ENCODE measurements at regions not wholly inside any gene's neighbourhood (a gene's known extent, or its start where the extent isn't known, plus 50 kb on each side); places are given as distances from the start of the nearest gene placed in this dataset.
"Not testable (repeated sequence)": the region's sequence is repeated elsewhere in the genome, so short reads cannot be mapped to it uniquely, and the experiment has no call there.

- intact Hi-C loops (cut with micrococcal nuclease; ENCODE audit: unreplicated experiment): no loop called here
- CTCF ChIA-PET: no interaction called here
- H3K4me3 Mint-ChIP-seq (ENCODE audit: low read depth, unreplicated experiment): no peak overlapping the region
These were observed 443.4 kb downstream of the BCAT1 start for GRCh38 chr12:24505366-24506015.

DNA sequence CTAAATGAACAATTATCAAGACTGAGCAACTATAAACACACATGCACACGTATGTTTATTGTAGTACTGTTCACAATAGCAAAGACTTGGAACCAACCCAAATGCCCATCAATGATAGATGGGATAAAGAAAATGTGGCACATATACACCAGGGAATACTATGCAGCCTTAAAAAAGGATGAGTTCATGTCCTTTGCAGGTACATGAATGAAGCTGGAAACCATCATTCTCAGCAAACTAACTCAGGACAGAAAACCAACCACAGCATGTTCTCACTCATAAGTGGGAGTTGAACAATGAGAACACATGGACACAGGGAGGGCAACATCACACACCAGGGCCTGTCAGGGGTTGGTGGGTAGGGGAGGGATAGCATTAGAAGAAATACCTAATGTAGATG, 445.4 kb downstream of the BCAT1 start:
- BruUV-seq (replicated peaks); H3K9me3 Mint-ChIP-seq (ENCODE audit: low read depth, unreplicated experiment); H3K4me1 Mint-ChIP-seq (ENCODE audit: low read depth, unreplicated experiment); intact Hi-C loops (cut with micrococcal nuclease; ENCODE audit: unreplicated experiment); H3K36me3 Mint-ChIP-seq (ENCODE audit: insufficient read depth, unreplicated experiment); CTCF ChIA-PET; H3K27me3 Mint-ChIP-seq (ENCODE audit: unreplicated experiment); DNase-seq; H3K4me3 Mint-ChIP-seq (ENCODE audit: low read depth, unreplicated experiment); H3K27ac Mint-ChIP-seq (ENCODE audit: unreplicated experiment): not testable (repeated sequence)

More at GRCh38 chr12:24505366-24506015, 443.4 kb downstream of the BCAT1 start:
- peaks cover 5% of the 10 kb centered on the region for H3K9me3 Mint-ChIP-seq (ENCODE audit: low read depth, unreplicated experiment)
- H3K36me3 Mint-ChIP-seq (ENCODE audit: insufficient read depth, unreplicated experiment): no peaks in the 10 kb centered on the region
- no peaks in the 10 kb centered on the region for H3K4me1 Mint-ChIP-seq (ENCODE audit: low read depth, unreplicated experiment)
- TF ChIP-seq CTCF (IDR thresholded peaks at IDR 0.05; ENCODE audit: unreplicated experiment): no peak
- no peak overlapping the region for H3K27ac Mint-ChIP-seq (ENCODE audit: unreplicated experiment)
- no TSS peak for BruUV-seq (replicated peaks)
- DNase-seq: no peak
- no peaks in the 10 kb centered on the region for H3K27me3 Mint-ChIP-seq (ENCODE audit: unreplicated experiment)

DNA sequence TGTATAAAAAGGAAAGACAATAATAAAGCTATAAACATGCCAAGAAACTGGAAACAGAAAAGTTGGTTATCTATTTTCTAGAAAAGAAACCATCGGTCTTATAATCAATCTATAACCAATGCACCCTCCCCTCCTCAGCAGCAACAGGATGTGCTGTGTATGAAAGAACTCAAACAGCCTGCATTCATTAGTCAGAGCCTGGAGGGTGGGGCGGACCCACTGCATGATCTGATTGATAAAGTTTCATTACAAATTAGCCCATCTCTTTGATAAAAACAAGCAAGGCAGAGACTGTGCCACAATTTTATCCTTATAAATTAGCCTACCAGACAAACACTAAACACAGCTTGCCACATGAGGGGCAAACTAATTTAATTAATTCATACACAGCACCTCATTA, 448.1 kb downstream of the BCAT1 start:
- H3K4me3 Mint-ChIP-seq (ENCODE audit: low read depth, unreplicated experiment): no peak overlapping the region
- no peak overlapping the region for H3K27ac Mint-ChIP-seq (ENCODE audit: unreplicated experiment)
- H3K4me1 Mint-ChIP-seq (ENCODE audit: low read depth, unreplicated experiment): no peaks in the 10 kb centered on the region
- no peaks in the 10 kb centered on the region for H3K36me3 Mint-ChIP-seq (ENCODE audit: insufficient read depth, unreplicated experiment)
- H3K9me3 Mint-ChIP-seq (ENCODE audit: low read depth, unreplicated experiment): peaks cover 2% of the 10 kb centered on the region
- DNase-seq: no peak
- intact Hi-C loops (cut with micrococcal nuclease; ENCODE audit: unreplicated experiment): no loop called here
- H3K27me3 Mint-ChIP-seq (ENCODE audit: unreplicated experiment): no peaks in the 10 kb centered on the region
- no peak for TF ChIP-seq CTCF (IDR thresholded peaks at IDR 0.05; ENCODE audit: unreplicated experiment)
- CTCF ChIA-PET: no interaction called here
- no TSS peak for BruUV-seq (replicated peaks)

DNA sequence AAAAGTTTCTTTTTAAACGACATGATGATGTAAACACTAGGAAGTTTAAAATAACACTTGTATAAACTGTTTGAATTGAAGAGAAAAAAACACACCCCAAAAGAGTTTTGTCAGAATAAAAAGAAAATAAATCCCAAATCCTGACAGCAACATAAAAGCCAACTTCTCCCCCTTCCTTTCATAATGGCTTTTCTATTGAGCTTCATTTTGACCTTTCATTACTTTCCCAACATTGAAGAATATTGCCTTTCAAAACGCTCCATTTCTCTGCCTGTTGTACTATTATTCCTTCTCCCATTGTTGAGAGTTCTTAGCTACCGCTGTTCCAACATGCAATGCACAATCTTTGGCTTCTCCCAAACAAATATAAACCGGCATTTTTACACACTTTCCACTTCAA, 448.5 kb downstream of the BCAT1 start:
- no peak overlapping the region for H3K27ac Mint-ChIP-seq (ENCODE audit: unreplicated experiment)
- H3K4me3 Mint-ChIP-seq (ENCODE audit: low read depth, unreplicated experiment): no peak overlapping the region
- no peak for DNase-seq
- no peaks in the 10 kb centered on the region for H3K36me3 Mint-ChIP-seq (ENCODE audit: insufficient read depth, unreplicated experiment)
- intact Hi-C loops (cut with micrococcal nuclease; ENCODE audit: unreplicated experiment): no loop called here
- no peaks in the 10 kb centered on the region for H3K4me1 Mint-ChIP-seq (ENCODE audit: low read depth, unreplicated experiment)
- H3K9me3 Mint-ChIP-seq (ENCODE audit: low read depth, unreplicated experiment): peaks cover 2% of the 10 kb centered on the region
- BruUV-seq (replicated peaks): no TSS peak
- CTCF ChIA-PET: no interaction called here
- TF ChIP-seq CTCF (IDR thresholded peaks at IDR 0.05; ENCODE audit: unreplicated experiment): no peak
- no peaks in the 10 kb centered on the region for H3K27me3 Mint-ChIP-seq (ENCODE audit: unreplicated experiment)

All from Calu3 (cell line).